Parathyroid adenoma (tissue), 2 donors: ENCODE measurements at regions not wholly inside any gene's neighbourhood (a gene's known extent, or its start where the extent isn't known, plus 50 kb on each side); places are given as distances from the start of the nearest gene placed in this dataset.

Experiments
- H2AFZ ChIP-seq: fragments of 300-600 bp; sonication (generic); one replicate; pipeline ENCODE4 v1.7.0; 2017; ENCODE audit warnings: antibody characterized with exemption, mild to moderate bottlenecking
- H3K27ac ChIP-seq: fragments of 300-600 bp; sonication (generic); one replicate; pipeline ENCODE4 v1.7.0; 2017
- H3K27me3 ChIP-seq: fragments of 300-600 bp; sonication (generic); one replicate; pipeline ENCODE4 v1.7.0; 2017; ENCODE audit warnings: low read length; ENCODE audit not compliant: control insufficient read depth, insufficient read depth
- H3K36me3 ChIP-seq: fragments of 300-600 bp; sonication (generic); one replicate; pipeline ENCODE4 v1.7.0; 2017; ENCODE audit warnings: low read length; ENCODE audit not compliant: control insufficient read depth, insufficient read depth
- H3K4me1 ChIP-seq: fragments of 300-600 bp; sonication (generic); one replicate; pipeline ENCODE4 v1.7.0; 2017; ENCODE audit warnings: control low read depth
- H3K4me2 ChIP-seq: fragments of 300-600 bp; sonication (generic); one replicate; pipeline ENCODE4 v1.7.0; 2017; ENCODE audit warnings: low read length
- H3K4me3 ChIP-seq: fragments of 300-600 bp; sonication (generic); one replicate; pipeline ENCODE4 v1.7.0; 2017; ENCODE audit warnings: low read depth, low read length
- H3K79me2 ChIP-seq: fragments of 300-600 bp; sonication (generic); one replicate; pipeline ENCODE4 v1.7.0; 2017; ENCODE audit warnings: control low read depth
- H3K9ac ChIP-seq: fragments of 300-600 bp; sonication (generic); one replicate; pipeline ENCODE4 v1.7.0; 2017; ENCODE audit warnings: mild to moderate bottlenecking
- H3K9me3 ChIP-seq: fragments of 300-600 bp; sonication (generic); one replicate; pipeline ENCODE4 v1.7.0; 2017; ENCODE audit warnings: low read length; ENCODE audit not compliant: control insufficient read depth
- CTCF ChIP-seq: fragments of 300-600 bp; sonication (generic); IDR thresholded peaks from one replicate; pipeline ENCODE4 v1.7.0; 2017; ENCODE audit warnings: antibody characterized with exemption, mild to moderate bottlenecking
- donor health status: primary hyperparathyroidism.

GRCh38 chr10:78762086-78762630, 306.6 kb upstream of the ZMIZ1 start:
- Histone ChIP-seq H3K27ac (no peak overlapping the region), H3K4me1 (no peaks in the 10 kb centered on the region), H3K27me3 (no peaks in the 10 kb centered on the region), H3K79me2 (no peaks in the 10 kb centered on the region), H3K4me2 (no peak overlapping the region), H2AFZ (no peak overlapping the region), H3K36me3 (no peaks in the 10 kb centered on the region), H3K4me3 (no peak overlapping the region), H3K9me3 (no peaks in the 10 kb centered on the region), H3K9ac (no peak overlapping the region)
- TF ChIP-seq CTCF: no peak

GRCh38 chr10:78763234-78763633, 305.5 kb upstream of the ZMIZ1 start:
- Histone ChIP-seq H3K79me2 (no peaks in the 10 kb centered on the region), H2AFZ (no peak overlapping the region), H3K9ac (no peak overlapping the region), H3K36me3 (no peaks in the 10 kb centered on the region), H3K4me2 (no peak overlapping the region), H3K27ac (no peak overlapping the region), H3K9me3 (no peaks in the 10 kb centered on the region), H3K27me3 (no peaks in the 10 kb centered on the region), H3K4me3 (no peak overlapping the region), H3K4me1 (no peaks in the 10 kb centered on the region)
- TF ChIP-seq CTCF: no peak

GRCh38 chr10:78763651-78764395, 304.9 kb upstream of the ZMIZ1 start:
- Histone ChIP-seq H3K27ac (no peak overlapping the region), H3K36me3 (no peaks in the 10 kb centered on the region), H3K9me3 (no peaks in the 10 kb centered on the region), H3K27me3 (no peaks in the 10 kb centered on the region), H2AFZ (no peak overlapping the region), H3K9ac (no peak overlapping the region), H3K4me1 (no peaks in the 10 kb centered on the region), H3K79me2 (no peaks in the 10 kb centered on the region), H3K4me3 (no peak overlapping the region), H3K4me2 (no peak overlapping the region)
- TF ChIP-seq CTCF: no peak

- no peaks in the 10 kb centered on the region for H3K4me1 ChIP-seq
- TF ChIP-seq CTCF: no peak
- H2AFZ ChIP-seq: no peak overlapping the region
- H3K79me2 ChIP-seq: no peaks in the 10 kb centered on the region
- H3K4me3 ChIP-seq: no peak overlapping the region
- no peaks in the 10 kb centered on the region for H3K9me3 ChIP-seq
- no peak overlapping the region for H3K4me2 ChIP-seq
- H3K36me3 ChIP-seq: no peaks in the 10 kb centered on the region
- H3K9ac ChIP-seq: no peak overlapping the region
- no peaks in the 10 kb centered on the region for H3K27me3 ChIP-seq
- no peak overlapping the region for H3K27ac ChIP-seq
Observed at GRCh38 chr10:78764436-78764835, 304.3 kb upstream of the ZMIZ1 start.
